SU-DHL-6 (cell line): ENCODE measurements at regions not wholly inside any gene's neighbourhood (a gene's known extent, or its start where the extent isn't known, plus 50 kb on each side); places are given as distances from the start of the nearest gene placed in this dataset.

ENCODE experiments used
- H2AFZ ChIP-seq: fragments of 200-600 bp; sonication (generic); 2 replicates; pipeline ENCODE4 v1.6.1; 2014; ENCODE audit warnings: low read depth, mild to moderate bottlenecking, moderate library complexity, mixed read lengths, antibody characterized with exemption, low read length; ENCODE audit not compliant: severe bottlenecking
- H3F3A ChIP-seq: fragments of 200-600 bp; shearing (Covaris generic); 2 replicates; pipeline ENCODE4 v1.6.0; 2016; ENCODE audit warnings: antibody characterized with exemption, mild to moderate bottlenecking; ENCODE audit not compliant: insufficient read depth
- H3K27ac ChIP-seq: fragments of 200-600 bp; sonication (generic); 2 replicates; pipeline ENCODE4 v1.5.1; 2016; ENCODE audit warnings: low read depth, mild to moderate bottlenecking, low read length, moderate library complexity, mixed read lengths
- H3K27me3 ChIP-seq: fragments of 200-600 bp; sonication (generic), shearing (Covaris generic); 2 replicates; pipeline ENCODE4 v1.6.0; 2014; ENCODE audit warnings: mild to moderate bottlenecking, low read length
- H3K36me3 ChIP-seq: fragments of 200-600 bp; sonication (generic); 2 replicates; pipeline ENCODE4 v1.6.1; 2014; ENCODE audit warnings: mild to moderate bottlenecking, low read length, mixed read lengths
- H3K4me2 ChIP-seq: fragments of 300-600, 200-600 bp; shearing (Covaris generic), sonication (generic); 2 replicates; pipeline ENCODE4 v1.6.0; 2014; ENCODE audit warnings: low read length, low read depth, mild to moderate bottlenecking; ENCODE audit not compliant: poor library complexity, severe bottlenecking
- H3K4me3 ChIP-seq: fragments of 200-600 bp; sonication (generic); 2 replicates; pipeline ENCODE4 v1.5.1; 2014; ENCODE audit warnings: antibody characterized with exemption, low read length, mild to moderate bottlenecking, mixed read lengths; ENCODE audit not compliant: insufficient read depth, poor library complexity, severe bottlenecking
- H3K79me2 ChIP-seq: fragments of 200-600 bp; sonication (generic); 2 replicates; pipeline ENCODE4 v1.6.1; 2014; ENCODE audit warnings: mild to moderate bottlenecking, low read length, moderate library complexity; ENCODE audit not compliant: insufficient read depth
- H3K9ac ChIP-seq: fragments of 200-600 bp; sonication (generic); 2 replicates; pipeline ENCODE4 v1.7.0; 2014; ENCODE audit warnings: mild to moderate bottlenecking, low read length
- H3K9me2 ChIP-seq: fragments of 200-600 bp; sonication (generic); replicated peaks from 2 replicates; pipeline ENCODE4 v1.6.1; 2014; ENCODE audit warnings: low read length; ENCODE audit not compliant: insufficient read depth
- H3K9me3 ChIP-seq: fragments of 200-600 bp; sonication (generic); 2 replicates; pipeline ENCODE4 v1.6.1; 2014; ENCODE audit warnings: low read length, mixed read lengths; ENCODE audit not compliant: insufficient read depth
- H4K20me1 ChIP-seq: fragments of 200-600 bp; sonication (generic); 2 replicates; pipeline ENCODE4 v1.6.1; 2014; ENCODE audit warnings: low read depth, mild to moderate bottlenecking, antibody characterized with exemption, low read length, moderate library complexity, mixed read lengths
- CTCF ChIP-seq: fragments of 200-600 bp; sonication (generic); IDR thresholded peaks from one replicate; pipeline ENCODE4 v1.5.1; 2017; ENCODE audit warnings: antibody characterized with exemption, mild to moderate bottlenecking, low read length, moderate library complexity; ENCODE audit not compliant: insufficient read depth, poor library complexity, severe bottlenecking
- EZH2phosphoT487 ChIP-seq: fragments of 200-600 bp; sonication (generic), shearing (Covaris generic); conservative IDR thresholded peaks from 2 replicates; pipeline ENCODE4 v1.6.1; 2018; ENCODE audit warnings: mild to moderate bottlenecking, antibody characterized with exemption, low read length, moderate library complexity, mixed read lengths

GRCh38 chr21:39094087-39094780 lies 89.0 kb downstream of the PSMG1 start:
- no peaks in the 10 kb centered on the region for H3F3A ChIP-seq
- TF ChIP-seq CTCF (no peak), EZH2phosphoT487 (no peak)
- no peaks in the 10 kb centered on the region for H3K9me3 ChIP-seq
- H3K27ac ChIP-seq = no peak overlapping the region
- H3K9me2 ChIP-seq = no peaks in the 10 kb centered on the region
- no peak overlapping the region for H3K9ac ChIP-seq
- H2AFZ ChIP-seq = no peak overlapping the region
- no peaks in the 10 kb centered on the region for H4K20me1 ChIP-seq
- no peaks in the 10 kb centered on the region for H3K27me3 ChIP-seq
- H3K36me3 ChIP-seq = no peaks in the 10 kb centered on the region
- H3K79me2 ChIP-seq = no peaks in the 10 kb centered on the region
- no peak overlapping the region for H3K4me2 ChIP-seq
- H3K4me3 ChIP-seq = no peak overlapping the region

- H3K27me3 ChIP-seq = no peaks in the 10 kb centered on the region
- H3K9me2 ChIP-seq = no peaks in the 10 kb centered on the region
- no peaks in the 10 kb centered on the region for H3K36me3 ChIP-seq
- no peaks in the 10 kb centered on the region for H3K9me3 ChIP-seq
- H3K27ac ChIP-seq = no peak overlapping the region
- H3F3A ChIP-seq = no peaks in the 10 kb centered on the region
- H3K79me2 ChIP-seq = no peaks in the 10 kb centered on the region
- no peak overlapping the region for H3K4me2 ChIP-seq
- TF ChIP-seq CTCF = no peak
- TF ChIP-seq EZH2phosphoT487 = no peak
- H3K9ac ChIP-seq = no peak overlapping the region
- no peak overlapping the region for H2AFZ ChIP-seq
- H3K4me3 ChIP-seq = no peak overlapping the region
- no peaks in the 10 kb centered on the region for H4K20me1 ChIP-seq
Observed at GRCh38 chr21:39093526-39093925, 89.7 kb downstream of the PSMG1 start.

- Histone ChIP-seq H3K27ac (no peak overlapping the region), H3K4me3 (no peak overlapping the region), H3K4me2 (no peak overlapping the region), H3K79me2 (no peaks in the 10 kb centered on the region), H3K9me3 (no peaks in the 10 kb centered on the region), H3K9ac (no peak overlapping the region), H3K27me3 (no peaks in the 10 kb centered on the region), H3K9me2 (no peaks in the 10 kb centered on the region), H3K36me3 (no peaks in the 10 kb centered on the region), H4K20me1 (no peaks in the 10 kb centered on the region), H2AFZ (no peak overlapping the region), H3F3A (no peaks in the 10 kb centered on the region)
- TF ChIP-seq CTCF (no peak), EZH2phosphoT487 (no peak)
Observed at GRCh38 chr21:39088831-39089380, 94.3 kb downstream of the PSMG1 start.
